Prostate gland (tissue), 2 donors: ENCODE measurements at regions not wholly inside any gene's neighbourhood (a gene's known extent, or its start where the extent isn't known, plus 50 kb on each side); places are given as distances from the start of the nearest gene placed in this dataset.

Source experiments
- DNase-seq: peaks from one replicate; pipeline ENCODE4 v3.0.0-alpha.2; 2019; ENCODE audit warnings: low spot score
- H3K27ac ChIP-seq, 2 donors: fragments of 200-600 bp; sonication (generic); 2 replicates each; pipeline ENCODE4 v1.5.1; 2017 to 2019
- H3K27me3 ChIP-seq: fragments of 200-600 bp; sonication (generic); replicated peaks from 2 replicates; pipeline ENCODE4 v1.5.1; 2019; ENCODE audit not compliant: insufficient read depth
- H3K36me3 ChIP-seq, 2 donors: fragments of 200-600 bp; sonication (generic); 1 replicate in 1 of 2; 2 replicates in 1 of 2; pipeline versions ENCODE4 v1.5.1 to v1.8.1; 2017 to 2019
- H3K4me1 ChIP-seq: fragments of 200-600 bp; sonication (generic); replicated peaks from 2 replicates; pipeline ENCODE4 v1.5.1; 2019
- H3K4me3 ChIP-seq, 2 donors: fragments of 200-600 bp; sonication (generic); 2 replicates each; pipeline ENCODE4 v1.5.1; 2017 to 2019
- H3K9me3 ChIP-seq: fragments of 200-600 bp; sonication (generic); 2 replicates; pipeline ENCODE4 v1.5.1; 2017
- CTCF ChIP-seq, 4 experiments: fragments of 200-600 bp in 2 of 4; fragments of 450-650 bp in 2 of 4; sonication (generic) in 2 of 4; IDR thresholded peaks; 1 replicate in 3 of 4; 2 replicates in 1 of 4; pipeline ENCODE4 v1.5.1; 2016 to 2019; ENCODE audit warnings: antibody characterized with exemption in 4 of 4, mild to moderate bottlenecking in 2 of 4, moderate library complexity in 2 of 4
- POLR2A ChIP-seq: fragments of 450-650 bp; IDR thresholded peaks from one replicate; pipeline ENCODE4 v1.6.1; 2016; ENCODE audit warnings: antibody characterized with exemption, mild to moderate bottlenecking
- POLR2AphosphoS5 ChIP-seq: sonication (generic); formaldehyde crosslinking; IDR thresholded peaks from one replicate; pipeline ENCODE4 v1.6.1; 2017; ENCODE audit warnings: antibody characterized with exemption
- WGBS: methylation state at CpG from one replicate; pipeline ENCODE4 v1.1.5; 2018; 5-methylcytosine and 5-hydroxymethylcytosine counted together
- intact Hi-C: fragments of 100-400 bp; cut with DNase I; formaldehyde crosslinking; loops from one replicate; pipeline ENCODE4 v1.14.2; 2022

- no peak for DNase-seq
- 88% methylated on average over 5 of the region's 5 CpGs for WGBS
- Histone ChIP-seq H3K27ac (no peak overlapping the region), H3K4me3 (no peak overlapping the region), H3K36me3 (no peaks in the 10 kb centered on the region), H3K27me3 (no peaks in the 10 kb centered on the region), H3K9me3 (no peaks in the 10 kb centered on the region), H3K4me1 (no peaks in the 10 kb centered on the region)
- TF ChIP-seq POLR2A = no peak
- intact Hi-C loops = no loop called here
Observed at GRCh38 chr2:147468963-147469362, 375.9 kb upstream of the ACVR2A start.

- H3K27ac ChIP-seq = no peak overlapping the region
- WGBS = 95% methylated on average over 3 of the region's 3 CpGs
- H3K27me3 ChIP-seq = no peaks in the 10 kb centered on the region
- H3K4me1 ChIP-seq = no peaks in the 10 kb centered on the region
- no peaks in the 10 kb centered on the region for H3K36me3 ChIP-seq
- H3K4me3 ChIP-seq = no peak overlapping the region
- no peaks in the 10 kb centered on the region for H3K9me3 ChIP-seq
- DNase-seq = no peak
- no peak for TF ChIP-seq POLR2A
- no peak for TF ChIP-seq POLR2AphosphoS5
- TF ChIP-seq CTCF (IDR thresholded peaks at IDR 0.05) = no peak
- intact Hi-C loops = no loop called here
Observed at GRCh38 chr2:147468349-147468748, 376.5 kb upstream of the ACVR2A start.

DNA sequence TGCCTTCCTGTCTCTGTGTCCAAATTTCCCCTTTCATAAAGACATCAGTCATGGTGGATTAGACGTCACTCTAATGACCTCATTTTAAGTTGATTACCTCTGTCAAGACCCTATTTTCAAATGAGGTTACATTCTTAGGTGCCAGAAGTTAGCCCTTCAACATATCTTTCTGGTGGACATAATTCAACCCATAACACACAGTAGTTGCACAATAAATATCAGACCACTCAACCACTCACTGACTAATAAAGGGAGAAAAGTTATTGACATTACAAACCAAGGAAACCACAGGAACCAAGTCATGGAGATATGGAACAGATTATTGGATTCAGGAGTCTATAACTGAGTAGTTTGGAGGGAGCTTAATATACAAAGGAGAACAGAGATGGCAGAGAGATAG, 377.4 kb upstream of the ACVR2A start:
- WGBS = 94% methylated on average over 1 of the region's 1 CpG
- H3K9me3 ChIP-seq = no peaks in the 10 kb centered on the region
- DNase-seq = no peak
- no peaks in the 10 kb centered on the region for H3K36me3 ChIP-seq
- no peaks in the 10 kb centered on the region for H3K4me1 ChIP-seq
- no peak overlapping the region for H3K4me3 ChIP-seq
- intact Hi-C loops = no loop called here
- no peak overlapping the region for H3K27ac ChIP-seq
- H3K27me3 ChIP-seq = no peaks in the 10 kb centered on the region
- TF ChIP-seq POLR2AphosphoS5 = no peak
- no peak for TF ChIP-seq CTCF (IDR thresholded peaks at IDR 0.05)
- no peak for TF ChIP-seq POLR2A

DNA sequence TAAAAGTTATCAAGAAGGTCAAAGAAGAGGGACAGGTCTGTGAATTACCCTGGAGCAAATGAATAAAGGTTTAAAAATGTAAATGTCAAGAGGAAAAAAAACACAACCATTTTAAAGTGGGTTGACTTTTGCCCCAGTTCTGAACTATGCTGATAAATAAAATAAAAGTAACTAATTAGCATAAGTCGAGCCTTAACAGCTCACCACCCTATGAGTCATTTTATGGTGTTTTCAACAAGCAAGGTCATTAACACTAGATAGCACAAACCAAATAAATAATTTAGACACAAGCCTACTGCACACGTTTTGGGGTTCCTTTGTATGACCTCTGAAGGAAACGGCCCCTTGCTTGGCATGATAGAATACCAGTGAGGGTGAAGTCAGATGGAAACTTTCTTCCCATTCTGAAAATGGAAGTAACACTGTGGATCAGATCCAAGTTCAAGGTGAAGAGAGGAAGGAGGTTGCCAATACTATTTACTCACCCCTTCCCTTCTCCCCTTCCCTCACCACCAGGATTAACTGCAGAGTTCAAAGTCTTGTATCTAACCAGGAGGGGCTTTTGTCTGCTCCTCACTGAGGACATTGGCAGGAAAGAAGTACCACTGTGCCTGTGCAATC, 380.0 kb upstream of the ACVR2A start:
- H3K27ac ChIP-seq = no peak overlapping the region

GRCh38 chr2:147463881-147464520, 380.8 kb upstream of the ACVR2A start:
- H3K4me1 ChIP-seq = no peaks in the 10 kb centered on the region
- no peaks in the 10 kb centered on the region for H3K9me3 ChIP-seq
- intact Hi-C loops = no loop called here
- no peaks in the 10 kb centered on the region for H3K27me3 ChIP-seq
- H3K27ac ChIP-seq = no peak overlapping the region
- H3K36me3 ChIP-seq = no peaks in the 10 kb centered on the region
- DNase-seq = no peak
- no peak overlapping the region for H3K4me3 ChIP-seq
- WGBS = 84% methylated on average over 8 of the region's 8 CpGs
- TF ChIP-seq POLR2A (no peak), POLR2AphosphoS5 (no peak), CTCF (IDR thresholded peaks at IDR 0.05) (no peak)

More for the DNA sequence above, 380.0 kb upstream of the ACVR2A start:
- no peak for DNase-seq
- Histone ChIP-seq H3K36me3 (no peaks in the 10 kb centered on the region), H3K27me3 (no peaks in the 10 kb centered on the region), H3K4me3 (no peak overlapping the region), H3K4me1 (no peaks in the 10 kb centered on the region), H3K9me3 (no peaks in the 10 kb centered on the region)
- WGBS = 70% methylated on average over 3 of the region's 3 CpGs
- TF ChIP-seq CTCF (IDR thresholded peaks at IDR 0.05) = no peak
- TF ChIP-seq POLR2AphosphoS5 = no peak
- no peak for TF ChIP-seq POLR2A
- intact Hi-C loops = no loop called here
